GM12878 (cell line): ENCODE measurements at regions not wholly inside any gene's neighbourhood (a gene's known extent, or its start where the extent isn't known, plus 50 kb on each side); places are given as distances from the start of the nearest gene placed in this dataset.

Experiments
- ATAC-seq: fragments of 200-7000 bp; cut with Tn5 transposase; 3 replicates; pipeline ENCODE4 v1.9.1; 2020; ENCODE audit warnings: mild to moderate bottlenecking, moderate library complexity
- BruUV-seq: library from RNA; stranded (reverse); fragments of 400-500 nt; replicated peaks from 2 replicates; lab custom pipeline; 2021; lab: Mats Ljungman, UMichigan
- CTCF ChIA-PET: fragments of 300-600 bp; sonication (Branson Sonifier 250); formaldehyde crosslinking; extraction: SDS; loops from one replicate; lab custom pipeline; 2021; ENCODE audit warnings: inconsistent platforms; lab: Yijun Ruan, JAX
- POLR2A ChIA-PET: fragments of 350-600 bp; formaldehyde crosslinking; extraction: SDS; loops from one replicate; lab custom pipeline; 2021; ENCODE audit warnings: inconsistent platforms; lab: Charles Lee
- RAD21 ChIA-PET: fragments of 300-600 bp; sonication (Branson Sonifier 250); formaldehyde crosslinking; loops from one replicate; lab custom pipeline; 2023; ENCODE audit warnings: antibody characterized with exemption; ENCODE audit not compliant: unreplicated experiment; lab: Charles Lee
- SMC1A ChIA-PET: fragments of 300-600 bp; sonication (Branson Sonifier 250); formaldehyde crosslinking; loops from one replicate; lab custom pipeline; 2023; ENCODE audit not compliant: unreplicated experiment, uncharacterized antibody; lab: Charles Lee
- DNase-seq: peaks from one replicate; pipeline ENCODE4 v3.0.0-alpha.2; 2011; ENCODE audit warnings: low read depth, low spot score
- FAIRE-seq: peaks from 3 replicates; lab custom pipeline; 2011; peaks lifted over from hg19 to GRCh38; lab: Jason Lieb, UNC
- H2AFZ ChIP-seq: 2 replicates; pipeline ENCODE4 v1.6.0; 2011; ENCODE audit warnings: low read depth, low read length, control low read depth; ENCODE audit not compliant: control insufficient read depth
- H3K27ac ChIP-seq: 2 replicates; pipeline ENCODE4 v1.5.1; 2011; ENCODE audit warnings: control low read depth; ENCODE audit not compliant: control insufficient read depth, insufficient read depth
- H3K27me3 ChIP-seq, 2 experiments: replicated peaks in 1 of 2; 2 replicates each; pipeline versions ENCODE4 v1.6.0 to v1.6.1; 2011; ENCODE audit warnings: low read length in 1 of 2; ENCODE audit not compliant: control insufficient read depth in 2 of 2, insufficient read depth in 2 of 2
- H3K36me3 ChIP-seq, 2 experiments: 2 replicates each; pipeline ENCODE4 v1.5.1; 2011; ENCODE audit warnings: low read length in 1 of 2; ENCODE audit not compliant: control insufficient read depth in 2 of 2, insufficient read depth in 2 of 2
- H3K4me1 ChIP-seq: 2 replicates; pipeline ENCODE4 v1.6.1; 2011; ENCODE audit warnings: mild to moderate bottlenecking, low read length, moderate library complexity, mixed read lengths; ENCODE audit not compliant: control insufficient read depth, insufficient read depth
- H3K4me2 ChIP-seq: 2 replicates; pipeline ENCODE4 v1.6.0; 2011; ENCODE audit warnings: control low read depth; ENCODE audit not compliant: control insufficient read depth, insufficient read depth
- H3K4me3 ChIP-seq: fragments of 200-600 bp; sonication (generic); 2 replicates; pipeline ENCODE4 v1.5.1; 2016
- H3K79me2 ChIP-seq: 2 replicates; pipeline ENCODE4 v1.6.0; 2011; ENCODE audit warnings: low read length; ENCODE audit not compliant: control insufficient read depth, insufficient read depth
- H3K9ac ChIP-seq: 2 replicates; pipeline ENCODE4 v1.8.0; 2011; ENCODE audit warnings: low read length, control low read depth, mixed read lengths; ENCODE audit not compliant: control insufficient read depth, insufficient read depth
- H3K9me3 ChIP-seq: replicated peaks from 3 replicates; pipeline ENCODE4 v1.5.1; 2011; ENCODE audit warnings: mild to moderate bottlenecking, low read length; ENCODE audit not compliant: control insufficient read depth, insufficient read depth
- H4K20me1 ChIP-seq: 2 replicates; pipeline ENCODE4 v1.6.0; 2011; ENCODE audit not compliant: control insufficient read depth, insufficient read depth
- BRCA1 ChIP-seq: IDR thresholded peaks from 2 replicates; pipeline ENCODE4 v1.6.1; 2011; ENCODE audit warnings: low read depth, low read length, improper control_type of control experiment
- CTCF ChIP-seq, 3 experiments: IDR thresholded peaks in 2 of 3; conservative IDR thresholded peaks in 1 of 3; 2 replicates each; pipeline ENCODE4 v1.5.1; 2011; ENCODE audit warnings: low read depth in 3 of 3, low read length in 3 of 3, mild to moderate bottlenecking in 3 of 3, control low read depth in 2 of 3, moderate library complexity in 2 of 3, inconsistent platforms in 1 of 3, mixed read lengths in 1 of 3; ENCODE audit not compliant: control insufficient read depth in 2 of 3, insufficient read depth in 1 of 3; ENCODE audit errors: extremely low read depth in 1 of 3
- EP300 ChIP-seq, 2 experiments: fragments of 150-350 bp in 1 of 2; IDR thresholded peaks; 2 replicates each; pipeline ENCODE4 v1.6.1; 2011 to 2012; ENCODE audit warnings: low read depth in 2 of 2, low read length in 2 of 2, borderline replicate concordance in 1 of 2, improper control_type of control experiment in 1 of 2, inconsistent platforms in 1 of 2; ENCODE audit not compliant: control insufficient read depth in 1 of 2
- GATAD2B ChIP-seq: fragments of 450-650 bp; conservative IDR thresholded peaks from 2 replicates; pipeline ENCODE4 v1.6.1; 2017; ENCODE audit warnings: low read depth, mild to moderate bottlenecking, moderate library complexity
- JUND ChIP-seq: IDR thresholded peaks from 2 replicates; pipeline ENCODE4 v1.6.1; 2012; ENCODE audit warnings: low read depth, mild to moderate bottlenecking, low read length, improper control_type of control experiment, moderate library complexity
- MAX ChIP-seq: IDR thresholded peaks from 2 replicates; pipeline ENCODE4 v1.6.1; 2012; ENCODE audit warnings: low read depth, low read length, improper control_type of control experiment
- NFXL1 ChIP-seq: fragments of 450-650 bp; IDR thresholded peaks from 2 replicates; pipeline ENCODE4 v1.6.1; 2017; ENCODE audit warnings: antibody characterized with exemption, mild to moderate bottlenecking, borderline replicate concordance
- NFYB ChIP-seq: IDR thresholded peaks from 2 replicates; pipeline ENCODE4 v1.6.1; 2011; ENCODE audit warnings: low read depth, mild to moderate bottlenecking, low read length, improper control_type of control experiment, moderate library complexity; ENCODE audit not compliant: insufficient read depth
- NR2C1 ChIP-seq: fragments of 450-650 bp; IDR thresholded peaks from 2 replicates; pipeline ENCODE4 v1.6.1; 2017; ENCODE audit warnings: antibody characterized with exemption, mild to moderate bottlenecking, moderate library complexity
- RELA ChIP-seq: fragments of 450-650 bp; IDR thresholded peaks from 2 replicates; pipeline ENCODE4 v1.8.0; 2014; ENCODE audit warnings: borderline replicate concordance; ENCODE audit not compliant: partially characterized antibody
- RELB ChIP-seq: fragments of 450-650 bp; IDR thresholded peaks from 2 replicates; pipeline ENCODE4 v1.6.1; 2017; ENCODE audit warnings: low read depth, mild to moderate bottlenecking, moderate library complexity
- SKIL ChIP-seq: fragments of 450-650 bp; IDR thresholded peaks from 2 replicates; pipeline ENCODE4 v1.6.1; 2017; ENCODE audit warnings: mild to moderate bottlenecking, low read depth, inconsistent platforms; ENCODE audit not compliant: poor library complexity, severe bottlenecking
- SP1 ChIP-seq: IDR thresholded peaks from one replicate; pipeline ENCODE4 v1.6.1; 2011; ENCODE audit warnings: low read depth, low read length
- TARDBP ChIP-seq: IDR thresholded peaks from 2 replicates; pipeline ENCODE4 v1.6.1; 2016; ENCODE audit warnings: borderline replicate concordance
- USF1 ChIP-seq: IDR thresholded peaks from 2 replicates; pipeline ENCODE4 v1.6.1; 2011; ENCODE audit warnings: borderline replicate concordance, low read depth, mild to moderate bottlenecking, moderate library complexity, mixed read lengths, low read length; ENCODE audit not compliant: insufficient read depth; ENCODE audit errors: extremely low read length
- WGBS: methylation state at CpG from one replicate; pipeline ENCODE4 v1.1.6; 2016; ENCODE audit warnings: low lambda C conversion rate; ENCODE audit not compliant: insufficient replicate concordance, insufficient coverage; ENCODE audit errors: missing lambda C conversion rate; 5-methylcytosine and 5-hydroxymethylcytosine counted together
- in situ Hi-C: fragments of 300-500 bp; cut with MboI; formaldehyde crosslinking; loops from 9 replicates; pipeline ENCODE4 v1.14.3; 2018; ENCODE audit warnings: mixed read lengths
- intact Hi-C: fragments of 100-400 bp; cut with micrococcal nuclease; formaldehyde crosslinking; loops from one replicate; pipeline ENCODE4 v1.14.2; 2022; ENCODE audit not compliant: unreplicated experiment

- intact Hi-C loops = no loop called here
- no peak overlapping the region for H3K4me3 ChIP-seq
- no peak overlapping the region for H2AFZ ChIP-seq
- no TSS peak for BruUV-seq
- TF ChIP-seq SKIL = no peak
- TF ChIP-seq TARDBP = no peak
- TF ChIP-seq JUND = no peak
- TF ChIP-seq SP1 = no peak
- no peak for TF ChIP-seq NFXL1
- TF ChIP-seq USF1 = no peak
- no peak for TF ChIP-seq RELB
- no peak for TF ChIP-seq BRCA1
- TF ChIP-seq EP300 (IDR thresholded peaks at IDR 0.05; ENCODE audit: borderline replicate concordance in 1 of 2, control insufficient read depth in 1 of 2, low read depth in 2 of 2, low read length in 2 of 2) = no peak
- no peak for TF ChIP-seq GATAD2B
- TF ChIP-seq NFYB = no peak
- TF ChIP-seq MAX = no peak
- no peak for TF ChIP-seq RELA
- TF ChIP-seq CTCF (IDR thresholded peaks at IDR 0.05 in 2 of 3, conservative IDR thresholded peaks at IDR 0.05 in 1 of 3; ENCODE audit: control insufficient read depth in 2 of 3, extremely low read depth in 1 of 3, insufficient read depth in 1 of 3, low read depth in 3 of 3, low read length in 3 of 3) = no peak
- TF ChIP-seq NR2C1 = no peak
- no peaks in the 10 kb centered on the region for H3K27me3 ChIP-seq
- ATAC-seq (no peak), DNase-seq (no peak), FAIRE-seq (no peak)
- H3K9me3 ChIP-seq = no peaks in the 10 kb centered on the region; the same call in 2 of the 3 replicates
- no peaks in the 10 kb centered on the region for H3K4me1 ChIP-seq
- no peak overlapping the region for H3K9ac ChIP-seq
- H4K20me1 ChIP-seq = no peaks in the 10 kb centered on the region
- RAD21 ChIA-PET = interaction anchor here (0.9 to 1.0 kb wide), 2 partner anchors 10 to 25 kb away, joined by 3 read pairs; no protein-coding TSS in a partner anchor
- no peaks in the 10 kb centered on the region for H3K79me2 ChIP-seq
- in situ Hi-C loops = no loop called here
- H3K36me3 ChIP-seq = no peaks in the 10 kb centered on the region
- WGBS = 48% methylated on average over 1 of the region's 1 CpG
- no peak overlapping the region for H3K4me2 ChIP-seq
- H3K27ac ChIP-seq = no peak overlapping the region
- CTCF ChIA-PET = no interaction called here
- SMC1A ChIA-PET = interaction anchor here (0.9 kb wide), 1 partner anchor 65 kb away, joined by 3 read pairs; no protein-coding TSS in a partner anchor
- POLR2A ChIA-PET = interaction anchor here (0.6 kb wide), 1 partner anchor 254 kb away, joined by 4 read pairs; no protein-coding TSS in a partner anchor
Observed at GRCh38 chr4:31241504-31242106, 521.4 kb downstream of the PCDH7 start.
